OCI-LY7 (cell line): ENCODE measurements at regions not wholly inside any gene's neighbourhood (a gene's known extent, or its start where the extent isn't known, plus 50 kb on each side); places are given as distances from the start of the nearest gene placed in this dataset.

ENCODE experiments used
- BruUV-seq: library from RNA; stranded (reverse); fragments of 400-500 nt; replicated peaks from 2 replicates; lab custom pipeline; 2021; lab: Mats Ljungman, UMichigan
- CTCF ChIA-PET: fragments of 300-600 bp; sonication (Branson Sonifier 250); formaldehyde crosslinking; loops from one replicate; lab custom pipeline; 2022; ENCODE audit warnings: antibody characterized with exemption; ENCODE audit not compliant: unreplicated experiment; lab: Charles Lee
- POLR2A ChIA-PET: fragments of 300-600 bp; sonication (Branson Sonifier 250); formaldehyde crosslinking; loops from one replicate; lab custom pipeline; 2022; ENCODE audit warnings: antibody characterized with exemption; lab: Charles Lee
- DNase-seq: peaks from one replicate; pipeline ENCODE4 v3.0.0-alpha.2; 2015; ENCODE audit warnings: low spot score
- H2AFZ ChIP-seq: fragments of 200-600 bp; sonication (generic), shearing (Covaris generic); 2 replicates; pipeline ENCODE4 v1.6.1; 2014; ENCODE audit warnings: mild to moderate bottlenecking, antibody characterized with exemption, low read length, moderate library complexity
- H3K27ac ChIP-seq: fragments of 200-600 bp; sonication (generic); 2 replicates; pipeline ENCODE4 v1.5.1; 2014; ENCODE audit warnings: mixed run types, low read depth, mild to moderate bottlenecking, moderate library complexity, low read length, inconsistent platforms; ENCODE audit not compliant: poor library complexity, severe bottlenecking
- H3K36me3 ChIP-seq: fragments of 200-600 bp; sonication (generic); 2 replicates; pipeline ENCODE4 v1.6.1; 2014; ENCODE audit warnings: mild to moderate bottlenecking, antibody characterized with exemption, low read length, moderate library complexity, mixed read lengths; ENCODE audit not compliant: insufficient read depth
- H3K4me1 ChIP-seq: fragments of 200-600 bp; sonication (generic); 2 replicates; pipeline ENCODE4 v1.5.1; 2014; ENCODE audit warnings: mild to moderate bottlenecking, low read length; ENCODE audit not compliant: insufficient read depth, poor library complexity, severe bottlenecking
- H3K4me2 ChIP-seq: fragments of 200-600 bp; sonication (generic); 2 replicates; pipeline ENCODE4 v1.6.1; 2014; ENCODE audit warnings: mild to moderate bottlenecking, low read length
- H3K4me3 ChIP-seq: fragments of 200-600 bp; sonication (generic); 2 replicates; pipeline ENCODE4 v1.5.1; 2014; ENCODE audit warnings: mild to moderate bottlenecking, low read depth, low read length; ENCODE audit not compliant: poor library complexity, severe bottlenecking
- H3K79me2 ChIP-seq: fragments of 200-600 bp; sonication (generic); 2 replicates; pipeline ENCODE4 v1.6.1; 2016; ENCODE audit warnings: low read depth, mild to moderate bottlenecking, low read length, moderate library complexity, mixed read lengths; ENCODE audit not compliant: insufficient read depth
- H3K9me2 ChIP-seq: fragments of 200-600 bp; sonication (generic); 2 replicates; pipeline ENCODE4 v1.6.1; 2016; ENCODE audit warnings: mild to moderate bottlenecking, low read length, mixed read lengths; ENCODE audit not compliant: insufficient read depth
- H3K9me3 ChIP-seq: fragments of 200-600 bp; sonication (generic); 2 replicates; pipeline ENCODE4 v1.6.1; 2014; ENCODE audit warnings: mild to moderate bottlenecking, mixed run types, low read length, mixed read lengths
- H4K20me1 ChIP-seq: fragments of 200-600 bp; sonication (generic); 2 replicates; pipeline ENCODE4 v1.6.1; 2014; ENCODE audit warnings: mild to moderate bottlenecking, antibody characterized with exemption, low read length, moderate library complexity, mixed read lengths; ENCODE audit not compliant: insufficient read depth
- EZH2phosphoT487 ChIP-seq: fragments of 200-600 bp; sonication (generic); IDR thresholded peaks from 2 replicates; pipeline ENCODE4 v1.6.1; 2018; ENCODE audit warnings: low read depth, borderline replicate concordance, mild to moderate bottlenecking, mixed run types, antibody characterized with exemption, low read length, moderate library complexity, mixed read lengths
- intact Hi-C: fragments of 100-400 bp; cut with micrococcal nuclease; formaldehyde crosslinking; loops from one replicate; pipeline ENCODE4 v1.10.0; 2022; ENCODE audit not compliant: unreplicated experiment
- TF ChIP-seq, protein P1 (sequence below): fragments of 200-600 bp; sonication (generic); conservative IDR thresholded peaks from 2 replicates; pipeline ENCODE4 v1.5.1; 2014; ENCODE audit warnings: mild to moderate bottlenecking, antibody characterized with exemption, low read length, moderate library complexity, mixed read lengths

DNA sequence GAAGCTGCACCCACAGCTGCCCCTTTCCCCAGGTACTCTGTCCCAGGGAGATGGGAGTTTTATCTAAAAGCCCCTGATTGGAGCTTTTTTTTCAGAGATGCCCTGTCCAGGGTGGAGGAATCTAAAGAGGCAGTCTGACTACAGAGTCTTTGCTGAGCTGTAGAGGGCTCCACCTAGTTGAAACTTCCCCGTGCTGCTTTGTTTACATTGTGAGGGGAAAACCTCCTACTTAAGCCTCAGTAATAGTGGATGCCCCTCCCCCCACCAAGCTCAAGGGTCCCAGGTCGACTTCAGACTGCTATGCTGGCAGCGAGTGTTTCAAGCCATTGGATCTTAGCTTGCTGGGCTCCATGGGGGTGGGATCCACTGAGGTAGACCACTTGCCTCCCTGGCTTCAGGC is 470.1 kb upstream of the LARGE1 start:
- intact Hi-C loops = no loop called here
- no peaks in the 10 kb centered on the region for H3K36me3 ChIP-seq
- H3K4me1 ChIP-seq = no peaks in the 10 kb centered on the region
- no peaks in the 10 kb centered on the region for H3K9me3 ChIP-seq
- no peaks in the 10 kb centered on the region for H4K20me1 ChIP-seq
- no TSS peak for BruUV-seq
- no peak overlapping the region for H3K4me2 ChIP-seq
- no peak overlapping the region for H3K4me3 ChIP-seq
- H3K79me2 ChIP-seq = no peaks in the 10 kb centered on the region
- ChIA-PET POLR2A (no interaction called here), CTCF (no interaction called here)
- H2AFZ ChIP-seq = no peak overlapping the region
- DNase-seq = no peak
- no peak for TF ChIP-seq EZH2phosphoT487
- TF ChIP-seq, protein P1, sequence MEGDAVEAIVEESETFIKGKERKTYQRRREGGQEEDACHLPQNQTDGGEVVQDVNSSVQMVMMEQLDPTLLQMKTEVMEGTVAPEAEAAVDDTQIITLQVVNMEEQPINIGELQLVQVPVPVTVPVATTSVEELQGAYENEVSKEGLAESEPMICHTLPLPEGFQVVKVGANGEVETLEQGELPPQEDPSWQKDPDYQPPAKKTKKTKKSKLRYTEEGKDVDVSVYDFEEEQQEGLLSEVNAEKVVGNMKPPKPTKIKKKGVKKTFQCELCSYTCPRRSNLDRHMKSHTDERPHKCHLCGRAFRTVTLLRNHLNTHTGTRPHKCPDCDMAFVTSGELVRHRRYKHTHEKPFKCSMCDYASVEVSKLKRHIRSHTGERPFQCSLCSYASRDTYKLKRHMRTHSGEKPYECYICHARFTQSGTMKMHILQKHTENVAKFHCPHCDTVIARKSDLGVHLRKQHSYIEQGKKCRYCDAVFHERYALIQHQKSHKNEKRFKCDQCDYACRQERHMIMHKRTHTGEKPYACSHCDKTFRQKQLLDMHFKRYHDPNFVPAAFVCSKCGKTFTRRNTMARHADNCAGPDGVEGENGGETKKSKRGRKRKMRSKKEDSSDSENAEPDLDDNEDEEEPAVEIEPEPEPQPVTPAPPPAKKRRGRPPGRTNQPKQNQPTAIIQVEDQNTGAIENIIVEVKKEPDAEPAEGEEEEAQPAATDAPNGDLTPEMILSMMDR = no peak
- no peaks in the 10 kb centered on the region for H3K9me2 ChIP-seq
- H3K27ac ChIP-seq = no peak overlapping the region

DNA sequence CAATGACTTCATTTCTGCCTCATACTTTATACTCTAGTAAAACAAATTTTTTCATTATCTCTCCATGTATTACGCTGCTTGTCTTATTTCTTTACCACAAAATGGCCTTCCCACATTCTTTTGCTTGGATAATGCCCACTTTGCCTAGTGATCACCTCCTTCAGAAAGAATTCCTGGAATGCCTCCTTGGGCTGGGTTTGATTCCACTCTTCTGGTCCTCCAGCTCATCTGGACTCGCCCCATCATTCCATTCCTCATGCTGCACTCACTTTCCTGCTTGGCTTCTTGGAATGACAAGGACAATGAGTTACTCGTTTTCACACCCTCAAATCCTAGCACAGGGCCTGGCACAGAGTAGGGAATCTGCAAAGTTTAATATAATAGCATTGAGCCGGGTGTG is 475.1 kb upstream of the LARGE1 start:
- no peak for TF ChIP-seq EZH2phosphoT487
- TF ChIP-seq, protein P1 = no peak
- BruUV-seq = no TSS peak

DNA sequence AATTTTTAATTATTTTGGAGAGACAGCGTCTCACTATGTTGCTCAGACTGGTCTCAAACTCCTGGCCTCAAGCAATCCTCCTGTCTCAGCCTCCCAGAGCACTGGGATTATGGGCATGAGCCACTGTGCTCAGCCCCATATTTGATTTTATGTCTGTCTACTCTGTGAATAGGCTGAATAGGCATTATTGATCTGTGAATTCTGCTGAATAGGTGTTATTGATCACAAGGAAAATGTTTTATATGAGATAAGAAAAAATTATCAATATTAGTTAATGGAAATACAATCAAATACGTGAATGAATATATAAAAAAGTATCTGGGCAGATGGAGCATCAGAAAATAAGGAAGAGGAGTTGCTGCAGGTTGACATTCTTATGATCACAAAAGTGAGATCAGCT is 483.4 kb upstream of the LARGE1 start:
- POLR2A ChIA-PET = no interaction called here
- Histone ChIP-seq H3K9me3 (no peaks in the 10 kb centered on the region), H3K79me2 (no peaks in the 10 kb centered on the region), H3K4me2 (no peak overlapping the region), H3K4me3 (no peak overlapping the region), H3K27ac (no peak overlapping the region), H4K20me1 (no peaks in the 10 kb centered on the region), H3K36me3 (no peaks in the 10 kb centered on the region), H3K4me1 (no peaks in the 10 kb centered on the region), H3K9me2 (no peaks in the 10 kb centered on the region), H2AFZ (no peak overlapping the region)
- CTCF ChIA-PET = no interaction called here
- BruUV-seq = no TSS peak
- no peak for DNase-seq
- TF ChIP-seq, protein P1 = no peak
- TF ChIP-seq EZH2phosphoT487 = no peak
- intact Hi-C loops = no loop called here

More for the DNA sequence above, 475.1 kb upstream of the LARGE1 start:
- H2AFZ ChIP-seq = no peak overlapping the region
- ChIA-PET POLR2A (no interaction called here), CTCF (no interaction called here)
- no peak overlapping the region for H3K27ac ChIP-seq
- no peak overlapping the region for H3K4me2 ChIP-seq
- no peaks in the 10 kb centered on the region for H4K20me1 ChIP-seq
- intact Hi-C loops = no loop called here
- H3K9me2 ChIP-seq = no peaks in the 10 kb centered on the region
- H3K79me2 ChIP-seq = no peaks in the 10 kb centered on the region
- H3K4me1 ChIP-seq = no peaks in the 10 kb centered on the region
- H3K9me3 ChIP-seq = no peaks in the 10 kb centered on the region
- H3K4me3 ChIP-seq = no peak overlapping the region
- no peaks in the 10 kb centered on the region for H3K36me3 ChIP-seq
- DNase-seq = no peak
